K562 (cell line): ENCODE measurements at regions not wholly inside any gene's neighbourhood (a gene's known extent, or its start where the extent isn't known, plus 50 kb on each side); places are given as distances from the start of the nearest gene placed in this dataset.

Experiments
- ATAC-seq: fragments of 200-7000 bp; cut with Tn5 transposase; 3 replicates; pipeline ENCODE4 v1.9.1; 2020; ENCODE audit warnings: moderate library complexity
- BruUV-seq: library from RNA; stranded (reverse); fragments of 400-500 nt; replicated peaks from 2 replicates; lab custom pipeline; 2021; lab: Mats Ljungman, UMichigan
- CTCF ChIA-PET: fragments of 300-600 bp; formaldehyde crosslinking; extraction: SDS; loops from one replicate; lab custom pipeline; 2021; ENCODE audit warnings: low intra/inter-chr PET ratio; lab: Yijun Ruan, JAX
- POLR2A ChIA-PET: fragments of 300-600, 350-650 bp; sonication (Branson Sonifier 250); formaldehyde crosslinking; extraction: SDS; loops from one replicate; lab custom pipeline; 2021; ENCODE audit warnings: antibody characterized with exemption, inconsistent platforms; lab: Yijun Ruan, JAX
- DNase-seq, 4 experiments: peaks; one replicate each; pipeline versions ENCODE4 v3.0.0 to v3.0.0-alpha.2; 2011 to 2018; ENCODE audit warnings: low spot score in 3 of 4, mixed read lengths in 3 of 4; ENCODE audit errors: extremely low read depth in 1 of 4
- FAIRE-seq: peaks from 2 replicates; lab custom pipeline; 2011; peaks lifted over from hg19 to GRCh38; lab: Jason Lieb, UNC
- H2AFZ ChIP-seq: 2 replicates; pipeline ENCODE4 v1.6.0; 2011; ENCODE audit warnings: low read depth, low read length, control low read depth, inconsistent platforms
- H3K27ac ChIP-seq: fragments of 200-600 bp; 3 replicates; pipeline ENCODE4 v1.8.0; 2011; ENCODE audit warnings: low read depth, mild to moderate bottlenecking, control low read depth, inconsistent platforms, low read length, moderate library complexity, mixed read lengths; ENCODE audit errors: extremely low read depth
- H3K27me3 ChIP-seq, 2 experiments: fragments of 300-600 bp in 1 of 2; 2 replicates in 1 of 2; 3 replicates in 1 of 2; pipeline versions ENCODE4 v1.6.0 to v1.8.0; 2011; ENCODE audit warnings: inconsistent platforms in 2 of 2, low read length in 2 of 2, mild to moderate bottlenecking in 1 of 2, mixed read lengths in 1 of 2, moderate library complexity in 1 of 2; ENCODE audit not compliant: control insufficient read depth in 2 of 2, insufficient read depth in 2 of 2
- H3K36me3 ChIP-seq: fragments of 300-600 bp; 3 replicates; pipeline ENCODE4 v1.8.0; 2011; ENCODE audit warnings: mild to moderate bottlenecking, low read length, inconsistent platforms; ENCODE audit not compliant: control insufficient read depth, insufficient read depth
- H3K4me1 ChIP-seq, 2 experiments: fragments of 200-600 bp in 1 of 2; replicated peaks in 1 of 2; 2 replicates in 1 of 2; 3 replicates in 1 of 2; pipeline versions ENCODE4 v1.5.1 to v1.8.0; 2011; ENCODE audit warnings: inconsistent platforms in 2 of 2, low read length in 2 of 2, mild to moderate bottlenecking in 1 of 2, mixed read lengths in 1 of 2, moderate library complexity in 1 of 2; ENCODE audit not compliant: control insufficient read depth in 2 of 2, insufficient read depth in 2 of 2
- H3K4me2 ChIP-seq: 2 replicates; pipeline ENCODE4 v1.6.1; 2011; ENCODE audit warnings: low read length, control low read depth, inconsistent platforms, mixed read lengths; ENCODE audit not compliant: insufficient read depth
- H3K4me3 ChIP-seq: fragments of 200-600 bp; sonication (generic), shearing (Covaris generic); 2 replicates; pipeline ENCODE4 v1.5.1; 2016; ENCODE audit warnings: control low read depth, inconsistent platforms
- H3K79me2 ChIP-seq: fragments of 200-600 bp; 3 replicates; pipeline ENCODE4 v1.8.0; 2011; ENCODE audit warnings: low read length, inconsistent platforms; ENCODE audit not compliant: control insufficient read depth, insufficient read depth
- H3K9ac ChIP-seq, 2 experiments: 2 replicates each; pipeline versions ENCODE4 v1.6.0 to v1.6.1; 2011; ENCODE audit warnings: low read depth in 2 of 2, low read length in 2 of 2, control low read depth in 1 of 2, inconsistent platforms in 1 of 2, mild to moderate bottlenecking in 1 of 2, mixed read lengths in 1 of 2; ENCODE audit not compliant: insufficient read depth in 1 of 2
- H3K9me1 ChIP-seq: one replicate; pipeline ENCODE4 v1.6.0; 2011; ENCODE audit warnings: inconsistent platforms, mild to moderate bottlenecking, low read length, moderate library complexity; ENCODE audit not compliant: control insufficient read depth, insufficient read depth
- H3K9me3 ChIP-seq: replicated peaks from 2 replicates; pipeline ENCODE4 v1.5.1; 2011; ENCODE audit warnings: low read depth, low read length, inconsistent platforms; ENCODE audit not compliant: control insufficient read depth, insufficient read depth
- H4K20me1 ChIP-seq: replicated peaks from 2 replicates; pipeline ENCODE4 v1.6.1; 2011; ENCODE audit warnings: low read length, inconsistent platforms, mixed read lengths; ENCODE audit not compliant: control insufficient read depth, insufficient read depth
- BMI1 ChIP-seq: fragments of 150-350 bp; IDR thresholded peaks from 2 replicates; pipeline ENCODE4 v1.6.1; 2014; ENCODE audit warnings: low read length
- CAMTA2 ChIP-seq: fragments of 250-450 bp; sonication (Bioruptor Pico); conservative IDR thresholded peaks from 2 replicates; pipeline ENCODE4 v1.5.1; 2022
- CBX1 ChIP-seq: sonication (generic); IDR thresholded peaks from 2 replicates; pipeline ENCODE4 v1.6.1; 2016; ENCODE audit warnings: antibody characterized with exemption, low read depth, mild to moderate bottlenecking
- CEBPB ChIP-seq: fragments of 450-650 bp; IDR thresholded peaks from 2 replicates; pipeline ENCODE4 v1.6.1; 2016; ENCODE audit warnings: missing genetic modification characterization, missing compliant biosample characterization
- DIDO1 ChIP-seq: fragments of 450-650 bp; IDR thresholded peaks from 2 replicates; pipeline ENCODE4 v1.6.1; 2016; ENCODE audit warnings: low read depth, missing biosample characterization, missing genetic modification characterization
- ETS1 ChIP-seq: conservative IDR thresholded peaks from 2 replicates; pipeline ENCODE4 v1.6.1; 2011; ENCODE audit warnings: low read depth, mild to moderate bottlenecking, low read length; ENCODE audit not compliant: control insufficient read depth
- FOXJ3 ChIP-seq: sonication (generic); formaldehyde crosslinking; IDR thresholded peaks from 2 replicates; pipeline ENCODE4 v1.4.0; 2020; ENCODE audit warnings: mild to moderate bottlenecking, missing genetic modification reagents
- FUS ChIP-seq: fragments of 200-400 bp; formaldehyde crosslinking; optimal IDR thresholded peaks from 2 replicates; pipeline ENCODE3; 2017; ENCODE audit warnings: low read depth, low read length
- POLR2H ChIP-seq: IDR thresholded peaks from 2 replicates; pipeline ENCODE4 v1.6.1; 2016; ENCODE audit warnings: missing genetic modification characterization, low read depth, mild to moderate bottlenecking, control low read depth, missing compliant biosample characterization, moderate library complexity
- RBM22 ChIP-seq: fragments of 200-400 bp; formaldehyde crosslinking; IDR thresholded peaks from 2 replicates; pipeline ENCODE4 v1.6.1; 2018; ENCODE audit warnings: low read length, low read depth; ENCODE audit not compliant: poor library complexity, severe bottlenecking
- SMARCA5 ChIP-seq: fragments of 450-650 bp; IDR thresholded peaks from 2 replicates; pipeline ENCODE4 v1.6.1; 2016
- SRSF3 ChIP-seq: fragments of 200-400 bp; formaldehyde crosslinking; IDR thresholded peaks from 2 replicates; pipeline ENCODE4 v1.6.1; 2016; ENCODE audit warnings: mild to moderate bottlenecking, low read length, moderate library complexity; ENCODE audit not compliant: insufficient read depth
- ZNF785 ChIP-seq: fragments of 250-450 bp; sonication (Bioruptor Pico); IDR thresholded peaks from 2 replicates; pipeline ENCODE4 v1.4.0; 2020; ENCODE audit warnings: mild to moderate bottlenecking
- in situ Hi-C: fragments of 300-500 bp; cut with MboI; formaldehyde crosslinking; loops from 4 replicates; pipeline ENCODE4 v1.15.0; 2018; ENCODE audit warnings: inconsistent platforms, mixed read lengths
- intact Hi-C: fragments of 100-400 bp; cut with micrococcal nuclease; formaldehyde crosslinking; loops from 2 replicates; pipeline ENCODE4 v1.14.2; 2022
- TF ChIP-seq, protein P1 (sequence below): fragments of 450-650 bp; IDR thresholded peaks from 2 replicates; pipeline ENCODE4 v1.6.1; 2017; ENCODE audit warnings: antibody characterized with exemption, mild to moderate bottlenecking
- TF ChIP-seq, protein P2 (sequence below): fragments of 450-650 bp; formaldehyde crosslinking; IDR thresholded peaks from 2 replicates; pipeline ENCODE4 v1.4.0; 2020; ENCODE audit warnings: mild to moderate bottlenecking, moderate library complexity

- TF ChIP-seq, protein P1, sequence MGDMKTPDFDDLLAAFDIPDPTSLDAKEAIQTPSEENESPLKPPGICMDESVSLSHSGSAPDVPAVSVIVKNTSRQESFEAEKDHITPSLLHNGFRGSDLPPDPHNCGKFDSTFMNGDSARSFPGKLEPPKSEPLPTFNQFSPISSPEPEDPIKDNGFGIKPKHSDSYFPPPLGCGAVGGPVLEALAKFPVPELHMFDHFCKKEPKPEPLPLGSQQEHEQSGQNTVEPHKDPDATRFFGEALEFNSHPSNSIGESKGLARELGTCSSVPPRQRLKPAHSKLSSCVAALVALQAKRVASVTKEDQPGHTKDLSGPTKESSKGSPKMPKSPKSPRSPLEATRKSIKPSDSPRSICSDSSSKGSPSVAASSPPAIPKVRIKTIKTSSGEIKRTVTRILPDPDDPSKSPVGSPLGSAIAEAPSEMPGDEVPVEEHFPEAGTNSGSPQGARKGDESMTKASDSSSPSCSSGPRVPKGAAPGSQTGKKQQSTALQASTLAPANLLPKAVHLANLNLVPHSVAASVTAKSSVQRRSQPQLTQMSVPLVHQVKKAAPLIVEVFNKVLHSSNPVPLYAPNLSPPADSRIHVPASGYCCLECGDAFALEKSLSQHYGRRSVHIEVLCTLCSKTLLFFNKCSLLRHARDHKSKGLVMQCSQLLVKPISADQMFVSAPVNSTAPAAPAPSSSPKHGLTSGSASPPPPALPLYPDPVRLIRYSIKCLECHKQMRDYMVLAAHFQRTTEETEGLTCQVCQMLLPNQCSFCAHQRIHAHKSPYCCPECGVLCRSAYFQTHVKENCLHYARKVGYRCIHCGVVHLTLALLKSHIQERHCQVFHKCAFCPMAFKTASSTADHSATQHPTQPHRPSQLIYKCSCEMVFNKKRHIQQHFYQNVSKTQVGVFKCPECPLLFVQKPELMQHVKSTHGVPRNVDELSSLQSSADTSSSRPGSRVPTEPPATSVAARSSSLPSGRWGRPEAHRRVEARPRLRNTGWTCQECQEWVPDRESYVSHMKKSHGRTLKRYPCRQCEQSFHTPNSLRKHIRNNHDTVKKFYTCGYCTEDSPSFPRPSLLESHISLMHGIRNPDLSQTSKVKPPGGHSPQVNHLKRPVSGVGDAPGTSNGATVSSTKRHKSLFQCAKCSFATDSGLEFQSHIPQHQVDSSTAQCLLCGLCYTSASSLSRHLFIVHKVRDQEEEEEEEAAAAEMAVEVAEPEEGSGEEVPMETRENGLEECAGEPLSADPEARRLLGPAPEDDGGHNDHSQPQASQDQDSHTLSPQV = no peak
- TF ChIP-seq, all 486 proteins: peak for 0
These were observed 306.5 kb downstream of the DLEU7 start (continued) for GRCh38 chr13:50537029-50537428.

GRCh38 chr13:50539791-50540530 is 303.5 kb downstream of the DLEU7 start:
- Histone ChIP-seq H3K4me1 (no peaks in the 10 kb centered on the region), H3K9me3 (no peaks in the 10 kb centered on the region; the same call in 1 of the 2 replicates), H3K4me2 (no peak overlapping the region), H2AFZ (no peak overlapping the region), H3K79me2 (no peaks in the 10 kb centered on the region), H3K9ac (no peak overlapping the region), H3K27ac (no peak overlapping the region), H3K27me3 (no peaks in the 10 kb centered on the region), H3K36me3 (no peaks in the 10 kb centered on the region), H3K9me1 (no peaks in the 10 kb centered on the region), H3K4me3 (no peak overlapping the region), H4K20me1 (no peaks in the 10 kb centered on the region)
- ChIA-PET CTCF (no interaction called here), POLR2A (no interaction called here)
- in situ Hi-C loops (no loop called here), intact Hi-C loops (no loop called here)
- DNase-seq (no peak), FAIRE-seq (no peak), ATAC-seq (no peak)
- no TSS peak for BruUV-seq
- TF ChIP-seq ETS1 (no peak), RBM22 (no peak), FOXJ3 (CRISPR knock-in tag) (no peak), ZNF785 (CRISPR knock-in tag) (no peak), SRSF3 (no peak), FUS (no peak), SMARCA5 (no peak), POLR2H (tag) (no peak), DIDO1 (tag) (no peak), CAMTA2 (CRISPR knock-in tag) (no peak), BMI1 (no peak), CEBPB (tag) (no peak), CBX1 (no peak)
- TF ChIP-seq, protein P2, sequence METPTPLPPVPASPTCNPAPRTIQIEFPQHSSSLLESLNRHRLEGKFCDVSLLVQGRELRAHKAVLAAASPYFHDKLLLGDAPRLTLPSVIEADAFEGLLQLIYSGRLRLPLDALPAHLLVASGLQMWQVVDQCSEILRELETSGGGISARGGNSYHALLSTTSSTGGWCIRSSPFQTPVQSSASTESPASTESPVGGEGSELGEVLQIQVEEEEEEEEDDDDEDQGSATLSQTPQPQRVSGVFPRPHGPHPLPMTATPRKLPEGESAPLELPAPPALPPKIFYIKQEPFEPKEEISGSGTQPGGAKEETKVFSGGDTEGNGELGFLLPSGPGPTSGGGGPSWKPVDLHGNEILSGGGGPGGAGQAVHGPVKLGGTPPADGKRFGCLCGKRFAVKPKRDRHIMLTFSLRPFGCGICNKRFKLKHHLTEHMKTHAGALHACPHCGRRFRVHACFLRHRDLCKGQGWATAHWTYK (CRISPR knock-in tag) = no peak
